ENCODE measurements at regions not wholly inside any gene's neighbourhood (a gene's known extent, or its start where the extent isn't known, plus 50 kb on each side); places are given as distances from the start of the nearest gene placed in this dataset.

GRCh38 chr5:36787365-36788093 is 89.0 kb upstream of the NIPBL start:
- ATAC-seq, result no peak
- Histone ChIP-seq H3K27ac (no peak overlapping the region), H3K9me3 (no peaks in the 10 kb centered on the region), H3K4me3 (no peak overlapping the region), H3K27me3 (ENCODE audit: low read depth) (no peaks in the 10 kb centered on the region), H3K36me3 (no peaks in the 10 kb centered on the region), H3K4me1 (no peaks in the 10 kb centered on the region)
- DNase-seq, result no peak
- intact Hi-C loops (cut with DNase I), result no loop called here
- TF ChIP-seq, protein P1, sequence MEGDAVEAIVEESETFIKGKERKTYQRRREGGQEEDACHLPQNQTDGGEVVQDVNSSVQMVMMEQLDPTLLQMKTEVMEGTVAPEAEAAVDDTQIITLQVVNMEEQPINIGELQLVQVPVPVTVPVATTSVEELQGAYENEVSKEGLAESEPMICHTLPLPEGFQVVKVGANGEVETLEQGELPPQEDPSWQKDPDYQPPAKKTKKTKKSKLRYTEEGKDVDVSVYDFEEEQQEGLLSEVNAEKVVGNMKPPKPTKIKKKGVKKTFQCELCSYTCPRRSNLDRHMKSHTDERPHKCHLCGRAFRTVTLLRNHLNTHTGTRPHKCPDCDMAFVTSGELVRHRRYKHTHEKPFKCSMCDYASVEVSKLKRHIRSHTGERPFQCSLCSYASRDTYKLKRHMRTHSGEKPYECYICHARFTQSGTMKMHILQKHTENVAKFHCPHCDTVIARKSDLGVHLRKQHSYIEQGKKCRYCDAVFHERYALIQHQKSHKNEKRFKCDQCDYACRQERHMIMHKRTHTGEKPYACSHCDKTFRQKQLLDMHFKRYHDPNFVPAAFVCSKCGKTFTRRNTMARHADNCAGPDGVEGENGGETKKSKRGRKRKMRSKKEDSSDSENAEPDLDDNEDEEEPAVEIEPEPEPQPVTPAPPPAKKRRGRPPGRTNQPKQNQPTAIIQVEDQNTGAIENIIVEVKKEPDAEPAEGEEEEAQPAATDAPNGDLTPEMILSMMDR (IDR thresholded peaks at IDR 0.05), result no peak

- no peaks in the 10 kb centered on the region for H3K9me3 ChIP-seq
- no peak for ATAC-seq
- intact Hi-C loops (cut with DNase I), result no loop called here
Measured at GRCh38 chr5:36790847-36791246, 85.7 kb upstream of the NIPBL start.

DNA sequence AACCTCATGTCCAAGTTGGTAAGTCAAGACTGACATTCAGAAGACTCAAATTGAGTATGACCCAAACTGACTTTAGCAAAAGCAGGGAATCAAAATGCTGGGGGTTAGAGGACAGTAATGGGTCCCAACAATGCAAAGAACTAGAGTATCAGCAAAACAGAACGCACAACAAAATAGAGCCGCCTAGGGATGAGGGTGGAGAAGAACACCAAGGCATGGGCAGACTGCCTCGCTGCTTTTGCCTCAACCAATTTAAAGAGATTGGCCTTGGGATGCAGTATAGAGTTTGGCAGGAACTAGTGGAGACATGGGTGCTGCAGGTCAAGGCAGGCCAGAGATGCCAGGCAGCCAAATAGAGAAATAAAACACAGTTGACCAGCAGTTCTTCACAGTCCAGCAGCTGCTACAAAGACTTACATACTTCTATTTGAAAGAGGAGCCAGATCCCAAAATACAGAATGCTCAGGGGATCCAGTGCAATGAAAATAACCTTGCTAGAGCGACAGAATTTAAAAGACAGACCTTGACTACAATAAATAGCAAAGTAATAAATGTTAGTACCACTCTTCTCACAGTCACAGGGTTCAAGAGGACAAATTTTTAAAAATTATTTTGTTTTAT is 83.9 kb upstream of the NIPBL start:
- Histone ChIP-seq H3K4me1 (no peaks in the 10 kb centered on the region), H3K4me3 (no peak overlapping the region), H3K36me3 (no peaks in the 10 kb centered on the region), H3K27me3 (ENCODE audit: low read depth) (no peaks in the 10 kb centered on the region), H3K27ac (no peak overlapping the region), H3K9me3 (no peaks in the 10 kb centered on the region)
- DNase-seq (no peak), ATAC-seq (no peak)
- TF ChIP-seq, protein P1 (IDR thresholded peaks at IDR 0.05), result no peak
- intact Hi-C loops (cut with DNase I), result no loop called here

More at GRCh38 chr5:36790847-36791246, 85.7 kb upstream of the NIPBL start:
- TF ChIP-seq, protein P1 (IDR thresholded peaks at IDR 0.05), result no peak
- no peak overlapping the region for H3K4me3 ChIP-seq
- no peaks in the 10 kb centered on the region for H3K27me3 ChIP-seq (ENCODE audit: low read depth)
- H3K36me3 ChIP-seq, result no peaks in the 10 kb centered on the region
- no peak overlapping the region for H3K27ac ChIP-seq
- no peaks in the 10 kb centered on the region for H3K4me1 ChIP-seq
- DNase-seq, result no peak

- intact Hi-C loops (cut with DNase I), result no loop called here
- no peaks in the 10 kb centered on the region for H3K36me3 ChIP-seq
- DNase-seq, result no peak
- no peaks in the 10 kb centered on the region for H3K9me3 ChIP-seq
- no peak overlapping the region for H3K4me3 ChIP-seq
- H3K27ac ChIP-seq, result no peak overlapping the region
- TF ChIP-seq, protein P1 (IDR thresholded peaks at IDR 0.05), result no peak
- ATAC-seq, result no peak
- no peaks in the 10 kb centered on the region for H3K27me3 ChIP-seq (ENCODE audit: low read depth)
- H3K4me1 ChIP-seq, result no peaks in the 10 kb centered on the region
Measured at GRCh38 chr5:36795366-36795765, 81.2 kb upstream of the NIPBL start.

GRCh38 chr5:36796155-36796554 is 80.4 kb upstream of the NIPBL start:
- no peak overlapping the region for H3K4me3 ChIP-seq
- TF ChIP-seq, protein P1 (IDR thresholded peaks at IDR 0.05), result no peak
- H3K4me1 ChIP-seq, result no peaks in the 10 kb centered on the region
- no peaks in the 10 kb centered on the region for H3K27me3 ChIP-seq (ENCODE audit: low read depth)
- DNase-seq, result no peak
- no peak for ATAC-seq
- no peaks in the 10 kb centered on the region for H3K9me3 ChIP-seq
- no peaks in the 10 kb centered on the region for H3K36me3 ChIP-seq
- H3K27ac ChIP-seq, result no peak overlapping the region
- intact Hi-C loops (cut with DNase I), result no loop called here
